ENCODE measurements at regions not wholly inside any gene's neighbourhood (a gene's known extent, or its start where the extent isn't known, plus 50 kb on each side); places are given as distances from the start of the nearest gene placed in this dataset.

- TF ChIP-seq TOE1 (IDR thresholded peaks at IDR 0.05; ENCODE audit: borderline replicate concordance), result no peak
- TF ChIP-seq TOE1 (CRISPR knock-in tag; IDR thresholded peaks at IDR 0.05; ENCODE audit: borderline replicate concordance, low read depth), result no peak
- no peak for TF ChIP-seq NFE2L1 (tag; IDR thresholded peaks at IDR 0.05; ENCODE audit: borderline replicate concordance, low read depth)
- TF ChIP-seq CLOCK (CRISPR knock-in tag; IDR thresholded peaks at IDR 0.05; ENCODE audit: borderline replicate concordance), result no peak
- no peak for TF ChIP-seq ETS1 (conservative IDR thresholded peaks at IDR 0.05; ENCODE audit: control insufficient read depth, low read depth, low read length)
- no peak for TF ChIP-seq PHB (CRISPR knock-in tag; IDR thresholded peaks at IDR 0.05)
These were observed 166.7 kb downstream of the SEPTIN7 start (continued) for GRCh38 chr7:35967366-35968139.
